PC-3 (cell line): ENCODE measurements at regions not wholly inside any gene's neighbourhood (a gene's known extent, or its start where the extent isn't known, plus 50 kb on each side); places are given as distances from the start of the nearest gene placed in this dataset.

Source experiments
- ATAC-seq: fragments of 200-7000 bp; cut with Tn5 transposase; 2 replicates; pipeline ENCODE4 v1.9.1; 2020; ENCODE audit warnings: mild to moderate bottlenecking, moderate library complexity
- BruUV-seq: library from RNA; stranded (reverse); fragments of 400-500 nt; replicated peaks from 2 replicates; lab custom pipeline; 2021; lab: Mats Ljungman, UMichigan
- CTCF ChIA-PET: fragments of 300-600 bp; sonication (Branson Sonifier 250); formaldehyde crosslinking; loops from one replicate; lab custom pipeline; 2022; ENCODE audit warnings: antibody characterized with exemption; lab: Charles Lee
- POLR2A ChIA-PET: fragments of 300-600 bp; sonication (Branson Sonifier 250); formaldehyde crosslinking; loops from one replicate; lab custom pipeline; 2022; ENCODE audit warnings: antibody characterized with exemption; ENCODE audit not compliant: unreplicated experiment; lab: Charles Lee
- DNase-seq: peaks from one replicate; pipeline ENCODE4 v3.0.0-alpha.2; 2015
- H2AFZ ChIP-seq: fragments of 300-600 bp; sonication (generic); 2 replicates; pipeline ENCODE4 v1.6.0; 2016; ENCODE audit warnings: antibody characterized with exemption, low read length
- H3F3A ChIP-seq: fragments of 300-600 bp; sonication (generic); one replicate; pipeline ENCODE4 v1.6.0; 2017; ENCODE audit warnings: antibody characterized with exemption, low read length, control low read depth, mild to moderate bottlenecking; ENCODE audit not compliant: unreplicated experiment
- H3K27ac ChIP-seq: fragments of 300-600 bp; sonication (generic); 2 replicates; pipeline ENCODE4 v1.5.1; 2016; ENCODE audit warnings: mild to moderate bottlenecking, low read length
- H3K27me3 ChIP-seq: fragments of 300-600 bp; sonication (generic); 2 replicates; pipeline ENCODE4 v1.6.1; 2016; ENCODE audit warnings: low read length, mixed read lengths
- H3K36me3 ChIP-seq: fragments of 300-600 bp; sonication (generic); 2 replicates; pipeline ENCODE4 v1.6.1; 2016; ENCODE audit warnings: low read depth, mixed run types, low read length, mixed read lengths
- H3K4me1 ChIP-seq: fragments of 300-600 bp; sonication (generic); 2 replicates; pipeline ENCODE4 v1.5.1; 2016; ENCODE audit warnings: low read length; ENCODE audit not compliant: insufficient read depth
- H3K4me2 ChIP-seq: fragments of 300-600 bp; sonication (generic); 2 replicates; pipeline ENCODE4 v1.6.0; 2016; ENCODE audit warnings: low read length
- H3K4me3 ChIP-seq: fragments of 300-600 bp; sonication (generic); 2 replicates; pipeline ENCODE4 v1.5.1; 2016; ENCODE audit warnings: mild to moderate bottlenecking, low read length, mixed read lengths
- H3K79me2 ChIP-seq: fragments of 300-600 bp; sonication (generic); 2 replicates; pipeline ENCODE4 v1.6.1; 2017; ENCODE audit warnings: low read length, mixed read lengths
- H3K9ac ChIP-seq: fragments of 300-600 bp; sonication (generic); 2 replicates; pipeline ENCODE4 v1.6.0; 2016; ENCODE audit warnings: mild to moderate bottlenecking, low read length
- H3K9me2 ChIP-seq: fragments of 300-600 bp; sonication (generic); replicated peaks from 2 replicates; pipeline ENCODE4 v1.6.1; 2016; ENCODE audit warnings: mixed run types, low read length, mixed read lengths
- H3K9me3 ChIP-seq: fragments of 300-600 bp; sonication (generic); 2 replicates; pipeline ENCODE4 v1.6.1; 2016; ENCODE audit warnings: low read length, mixed read lengths
- H4K20me1 ChIP-seq: fragments of 300-600 bp; sonication (generic); 2 replicates; pipeline ENCODE4 v1.6.1; 2016; ENCODE audit warnings: low read length, mixed read lengths
- CTCF ChIP-seq: fragments of 300-600 bp; sonication (generic); conservative IDR thresholded peaks from 2 replicates; pipeline ENCODE4 v1.5.1; 2017; ENCODE audit warnings: antibody characterized with exemption, low read depth, mild to moderate bottlenecking, low read length
- EZH2 ChIP-seq: fragments of 300-600 bp; sonication (generic); IDR thresholded peaks from one replicate; pipeline ENCODE4 v1.6.1; 2017; ENCODE audit warnings: antibody characterized with exemption, mild to moderate bottlenecking, low read length; ENCODE audit not compliant: unreplicated experiment
- EZH2phosphoT487 ChIP-seq: fragments of 300-600 bp; sonication (generic); IDR thresholded peaks from 2 replicates; pipeline ENCODE4 v1.6.1; 2018; ENCODE audit warnings: mild to moderate bottlenecking, antibody characterized with exemption, low read length, borderline replicate concordance
- intact Hi-C: fragments of 100-400 bp; cut with micrococcal nuclease; formaldehyde crosslinking; loops from 2 replicates; pipeline ENCODE4 v1.9.0; 2023

- H3K27ac ChIP-seq = peak overlapping the region; percentile 82
- CTCF ChIA-PET = no interaction called here
- H3K4me2 ChIP-seq = no peak overlapping the region
- TF ChIP-seq EZH2 (no peak), CTCF (no peak)
- ATAC-seq = no peak
- H3K79me2 ChIP-seq = no peaks in the 10 kb centered on the region
- H3F3A ChIP-seq = no peaks in the 10 kb centered on the region
- H3K4me3 ChIP-seq = no peak overlapping the region
- no peaks in the 10 kb centered on the region for H3K9me2 ChIP-seq
- intact Hi-C loops = loop anchor here (5.0 kb wide), 1 partner anchor 60 kb away; no protein-coding TSS in a partner anchor
- POLR2A ChIA-PET = no interaction called here
- no peak overlapping the region for H3K9ac ChIP-seq
- H3K9me3 ChIP-seq = no peaks in the 10 kb centered on the region
- no peak for DNase-seq
- H3K36me3 ChIP-seq = no peaks in the 10 kb centered on the region
- no peaks in the 10 kb centered on the region for H4K20me1 ChIP-seq
- H3K27me3 ChIP-seq = no peaks in the 10 kb centered on the region
- H2AFZ ChIP-seq = no peak overlapping the region
- peaks cover 56% of the 10 kb centered on the region for H3K4me1 ChIP-seq
- no TSS peak for BruUV-seq
Measured at GRCh38 chr14:51582437-51582836, 69.3 kb upstream of the FRMD6 start.

GRCh38 chr14:51585055-51585454 is 66.7 kb upstream of the FRMD6 start:
- H3K9me3 ChIP-seq = no peaks in the 10 kb centered on the region
- no peaks in the 10 kb centered on the region for H3K79me2 ChIP-seq
- H2AFZ ChIP-seq = no peak overlapping the region
- POLR2A ChIA-PET = no interaction called here
- H3F3A ChIP-seq = no peaks in the 10 kb centered on the region
- DNase-seq (no peak), ATAC-seq (no peak)
- no peak overlapping the region for H3K4me2 ChIP-seq
- peak overlapping the region; percentile 17; the same call in 1 of the 2 replicates for H3K27ac ChIP-seq
- no peaks in the 10 kb centered on the region for H3K27me3 ChIP-seq
- no peak for TF ChIP-seq EZH2phosphoT487
- no peak for TF ChIP-seq CTCF
- H3K4me3 ChIP-seq = no peak overlapping the region
- peaks cover 35% of the 10 kb centered on the region for H3K4me1 ChIP-seq
- CTCF ChIA-PET = interaction anchor here (0.6 kb wide), 1 partner anchor 27 kb away, joined by 3 read pairs; no protein-coding TSS in a partner anchor
- no peaks in the 10 kb centered on the region for H4K20me1 ChIP-seq
- intact Hi-C loops = no loop called here
- no peaks in the 10 kb centered on the region for H3K9me2 ChIP-seq
- no peaks in the 10 kb centered on the region for H3K36me3 ChIP-seq
- H3K9ac ChIP-seq = no peak overlapping the region
- BruUV-seq = no TSS peak

- no peak for TF ChIP-seq EZH2phosphoT487
- TF ChIP-seq EZH2 = no peak
- TF ChIP-seq CTCF = no peak
- BruUV-seq = no TSS peak
- Histone ChIP-seq H3K27ac (no peak overlapping the region), H3K4me3 (no peak overlapping the region), H3K9me3 (no peaks in the 10 kb centered on the region), H3K4me1 (no peaks in the 10 kb centered on the region), H3K27me3 (no peaks in the 10 kb centered on the region), H2AFZ (no peak overlapping the region), H3F3A (no peaks in the 10 kb centered on the region), H3K36me3 (no peaks in the 10 kb centered on the region), H3K9me2 (no peaks in the 10 kb centered on the region), H3K4me2 (no peak overlapping the region), H3K79me2 (no peaks in the 10 kb centered on the region), H4K20me1 (no peaks in the 10 kb centered on the region), H3K9ac (no peak overlapping the region)
- intact Hi-C loops = no loop called here
- CTCF ChIA-PET = no interaction called here
- no peak for ATAC-seq
- POLR2A ChIA-PET = no interaction called here
- DNase-seq = no peak
Measured at GRCh38 chr14:51592836-51593235, 58.9 kb upstream of the FRMD6 start.
